Vagina (tissue), 2 donors: ENCODE measurements at regions not wholly inside any gene's neighbourhood (a gene's known extent, or its start where the extent isn't known, plus 50 kb on each side); places are given as distances from the start of the nearest gene placed in this dataset.

Experiments used
- POLR2A ChIP-seq, 2 donors: fragments of 450-650 bp; IDR thresholded peaks; one replicate each; pipeline ENCODE4 v1.6.1; 2017; ENCODE audit warnings: antibody characterized with exemption in 2 of 2, mild to moderate bottlenecking in 2 of 2, moderate library complexity in 2 of 2
- TF ChIP-seq, protein P1 (sequence below), 3 experiments: fragments of 450-650 bp in 2 of 3; fragments of 200-600 bp in 1 of 3; sonication (generic) in 1 of 3; IDR thresholded peaks; one replicate each; pipeline ENCODE4 v1.5.1; 2017 to 2019; ENCODE audit warnings: antibody characterized with exemption in 3 of 3, mild to moderate bottlenecking in 2 of 3, moderate library complexity in 2 of 3

- TF ChIP-seq, protein P1, sequence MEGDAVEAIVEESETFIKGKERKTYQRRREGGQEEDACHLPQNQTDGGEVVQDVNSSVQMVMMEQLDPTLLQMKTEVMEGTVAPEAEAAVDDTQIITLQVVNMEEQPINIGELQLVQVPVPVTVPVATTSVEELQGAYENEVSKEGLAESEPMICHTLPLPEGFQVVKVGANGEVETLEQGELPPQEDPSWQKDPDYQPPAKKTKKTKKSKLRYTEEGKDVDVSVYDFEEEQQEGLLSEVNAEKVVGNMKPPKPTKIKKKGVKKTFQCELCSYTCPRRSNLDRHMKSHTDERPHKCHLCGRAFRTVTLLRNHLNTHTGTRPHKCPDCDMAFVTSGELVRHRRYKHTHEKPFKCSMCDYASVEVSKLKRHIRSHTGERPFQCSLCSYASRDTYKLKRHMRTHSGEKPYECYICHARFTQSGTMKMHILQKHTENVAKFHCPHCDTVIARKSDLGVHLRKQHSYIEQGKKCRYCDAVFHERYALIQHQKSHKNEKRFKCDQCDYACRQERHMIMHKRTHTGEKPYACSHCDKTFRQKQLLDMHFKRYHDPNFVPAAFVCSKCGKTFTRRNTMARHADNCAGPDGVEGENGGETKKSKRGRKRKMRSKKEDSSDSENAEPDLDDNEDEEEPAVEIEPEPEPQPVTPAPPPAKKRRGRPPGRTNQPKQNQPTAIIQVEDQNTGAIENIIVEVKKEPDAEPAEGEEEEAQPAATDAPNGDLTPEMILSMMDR (IDR thresholded peaks at IDR 0.05) = no peak
- no peak for TF ChIP-seq POLR2A (IDR thresholded peaks at IDR 0.05)
Observed at GRCh38 chr9:79236466-79236865, 335.3 kb upstream of the TLE4 start.
